CD4-positive, alpha-beta T cell treated with Interleukin-12 subunit alpha and Interleukin-12 subunit beta, for 1 hour (primary cell): ENCODE measurements at regions not wholly inside any gene's neighbourhood (a gene's known extent, or its start where the extent isn't known, plus 50 kb on each side); places are given as distances from the start of the nearest gene placed in this dataset.

ENCODE experiments used
- DNase-seq: peaks from one replicate; pipeline ENCODE4 v3.0.0-alpha.2; 2020

DNA sequence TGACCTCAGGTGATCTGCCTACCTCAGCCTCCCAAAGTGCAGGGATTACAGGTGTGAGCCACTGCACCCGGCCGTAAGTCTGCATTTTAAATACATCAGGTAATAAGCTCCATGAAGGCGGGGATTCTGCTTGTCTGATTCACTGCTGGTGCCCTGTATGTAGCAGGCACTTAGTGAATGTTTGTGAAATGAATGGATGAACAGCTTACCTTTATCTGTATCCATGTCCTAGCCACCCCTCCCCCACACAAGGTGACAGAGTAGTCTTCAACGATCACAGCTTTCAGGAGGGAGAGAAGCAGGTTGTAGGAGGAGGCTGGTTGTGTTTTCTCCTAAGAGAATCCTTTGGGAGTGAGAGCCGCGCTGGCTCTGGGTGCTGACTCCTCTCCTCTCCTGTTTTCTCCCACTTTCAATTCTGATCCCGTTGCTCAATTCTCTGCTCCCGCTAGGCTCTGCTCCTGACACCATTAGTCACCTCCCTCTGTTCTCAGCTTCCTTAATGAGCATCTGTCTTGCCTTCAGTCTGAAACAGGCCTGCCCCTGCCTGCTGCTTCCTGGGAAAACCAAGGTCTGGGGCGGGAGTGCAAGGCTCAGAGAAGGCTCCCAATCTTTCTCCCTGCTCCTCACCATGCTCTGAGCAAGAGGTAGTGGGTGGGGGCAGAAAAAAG, 88.8 kb upstream of the CTNNA1 start:
- DNase-seq, result no peak

DNA sequence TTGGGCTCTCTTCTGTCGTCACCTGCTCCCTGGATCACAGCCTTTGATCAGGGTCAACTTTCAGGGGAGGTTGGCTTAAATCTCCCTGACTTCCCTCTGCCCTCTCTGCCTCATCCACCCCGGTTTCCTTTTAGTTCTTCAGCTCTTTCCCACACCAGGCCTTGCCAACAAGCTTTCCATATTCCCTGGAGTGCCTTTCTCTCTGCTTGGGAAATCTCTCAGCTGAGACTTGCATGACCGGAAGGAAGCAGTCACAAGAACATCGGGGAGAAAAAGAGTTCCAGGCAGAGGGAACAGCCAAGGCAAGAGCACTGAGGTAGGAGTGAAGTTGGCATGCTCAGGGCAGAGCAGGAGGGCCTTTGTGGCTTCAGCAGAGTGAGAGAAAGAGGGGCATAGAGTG, 88.4 kb upstream of the HSPA9 start:
- DNase-seq, result no peak

DNA sequence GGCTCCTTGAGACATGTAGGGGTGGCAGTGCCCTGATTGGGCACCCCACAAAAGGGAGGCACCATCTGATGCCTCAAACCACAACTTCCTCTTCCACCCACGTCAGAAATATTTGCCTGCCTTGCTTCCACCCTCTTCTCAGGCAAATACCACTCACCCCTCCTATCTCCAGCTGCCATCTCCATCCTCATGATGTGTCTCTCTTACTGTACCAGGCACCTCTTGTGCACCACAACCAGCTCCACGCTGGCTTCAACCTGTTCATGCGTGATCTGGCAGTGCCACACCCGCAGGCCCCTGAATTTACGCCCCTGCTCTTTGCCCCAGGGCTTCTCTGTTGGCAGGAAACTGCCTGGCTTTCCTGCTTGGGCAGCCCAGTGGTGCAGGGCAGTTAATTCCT, 87.8 kb upstream of the HSPA9 start:
- peak; percentile 23 for DNase-seq

DNA sequence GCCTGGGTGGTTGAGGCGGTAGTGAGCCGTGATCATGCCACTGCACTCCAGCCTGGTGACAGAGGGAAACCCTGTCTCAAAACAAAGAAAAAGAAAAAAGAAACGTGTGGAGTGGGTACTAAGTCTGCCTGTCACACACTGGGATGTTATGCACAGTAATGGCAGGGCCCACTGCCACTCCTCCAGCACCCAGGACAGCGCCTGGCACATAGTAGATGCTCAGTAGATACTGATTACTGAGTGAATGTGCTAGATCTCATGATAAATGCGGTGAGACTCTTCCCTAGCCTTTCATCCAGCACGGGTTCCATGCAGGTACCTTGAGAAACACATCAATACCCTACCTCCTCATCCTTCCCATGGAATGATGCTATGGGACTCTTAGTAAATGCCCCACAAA, 87.4 kb upstream of the HSPA9 start:
- DNase-seq, result no peak

DNA sequence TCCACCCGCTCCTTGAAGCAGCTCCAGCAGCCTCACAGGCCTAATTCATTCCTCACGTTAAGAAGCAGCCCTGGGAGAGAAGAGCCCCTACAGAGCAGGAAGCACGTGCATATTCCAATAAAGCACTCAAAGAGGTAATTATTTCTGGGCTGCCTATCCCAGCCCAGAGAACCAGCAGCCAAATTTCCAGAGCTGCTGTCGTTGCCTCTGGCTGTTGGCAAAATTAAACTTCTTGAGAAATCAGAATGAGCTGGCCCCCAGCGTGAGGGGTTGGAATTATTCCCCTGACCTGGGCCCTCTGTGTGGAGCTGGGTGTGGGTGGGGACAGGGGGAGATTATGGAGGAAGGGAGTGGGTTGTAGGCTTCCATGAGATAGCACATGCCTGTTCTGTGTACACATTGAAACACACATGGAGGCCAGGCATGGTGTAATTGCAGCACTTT, 86.8 kb upstream of the HSPA9 start:
- DNase-seq, result no peak

DNA sequence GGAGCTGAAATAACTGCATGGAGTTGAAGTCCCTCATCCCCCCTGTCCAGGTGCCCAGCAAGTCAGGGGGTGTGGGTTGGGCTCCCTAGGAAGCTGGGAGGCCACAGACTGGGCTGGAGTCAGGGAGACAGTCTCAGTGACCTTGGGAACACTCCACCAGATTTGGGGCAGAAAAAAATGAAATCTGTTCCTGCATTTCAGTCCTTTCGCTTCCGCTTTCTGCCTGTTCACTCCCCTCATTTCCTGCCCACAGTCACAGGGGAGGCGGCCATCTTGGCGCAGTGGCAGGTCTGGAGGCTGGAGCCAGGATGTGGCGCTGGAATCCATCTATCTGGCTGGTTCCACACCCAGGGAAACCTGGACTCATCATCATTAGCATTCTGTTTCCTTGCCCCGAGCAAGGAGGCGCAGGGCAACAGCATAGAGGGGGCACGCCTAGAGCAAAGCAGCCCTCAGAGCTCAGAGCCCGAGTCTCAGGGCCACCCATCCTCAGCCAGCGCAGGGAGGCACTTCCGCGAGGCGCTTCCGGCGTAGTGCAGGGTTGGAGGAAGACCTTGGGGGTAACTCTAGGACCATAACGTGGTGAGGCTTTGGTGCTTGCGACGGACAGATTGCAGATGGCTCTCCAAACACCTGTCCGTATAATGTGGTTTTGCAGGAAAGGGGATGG, 86.2 kb upstream of the HSPA9 start:
- no peak for DNase-seq

DNA sequence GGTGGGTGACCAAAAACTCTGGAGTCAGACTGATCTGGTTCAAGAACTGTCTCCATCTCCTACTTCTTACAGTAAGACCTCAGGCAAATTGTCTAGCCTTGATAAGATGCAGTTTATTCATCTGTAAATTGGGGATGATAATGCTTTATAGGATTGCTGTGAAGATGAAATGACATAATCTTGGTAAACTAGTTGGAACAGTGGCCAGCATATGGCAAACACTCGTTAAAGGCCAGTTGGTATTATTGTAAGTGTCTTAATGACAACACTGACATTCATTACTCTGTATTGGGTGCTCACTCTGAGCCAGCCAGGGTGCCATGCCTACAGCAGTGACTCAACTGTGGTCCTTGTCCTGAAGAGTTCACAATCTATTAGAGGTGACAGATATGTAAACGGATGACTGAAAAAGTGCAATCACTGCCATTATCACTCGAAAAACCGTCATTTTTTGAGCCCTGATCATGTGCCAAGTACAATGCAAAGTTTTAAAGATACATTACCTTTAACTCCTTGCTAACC, 84.9 kb upstream of the HSPA9 start:
- no peak for DNase-seq

DNA sequence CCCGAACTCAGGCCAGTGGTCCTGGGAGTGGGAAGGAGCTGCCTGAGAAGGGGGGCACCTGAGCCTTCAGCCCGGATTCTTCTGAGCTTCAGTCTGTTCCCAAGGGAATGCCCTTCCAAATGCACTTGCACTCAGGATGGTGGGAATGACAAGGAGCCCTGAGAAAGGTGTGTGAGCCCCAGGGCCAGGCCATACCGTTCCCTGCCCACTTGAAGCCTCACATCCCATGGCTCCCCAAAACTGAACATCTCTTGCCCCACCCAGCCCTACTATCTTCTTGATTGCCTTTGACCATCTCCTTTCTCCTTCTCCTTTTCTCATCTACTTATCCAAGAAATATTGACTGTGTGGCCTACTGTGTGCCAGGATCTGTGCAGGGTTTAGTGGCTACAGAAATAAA, 84.4 kb upstream of the HSPA9 start:
- no peak for DNase-seq

DNA sequence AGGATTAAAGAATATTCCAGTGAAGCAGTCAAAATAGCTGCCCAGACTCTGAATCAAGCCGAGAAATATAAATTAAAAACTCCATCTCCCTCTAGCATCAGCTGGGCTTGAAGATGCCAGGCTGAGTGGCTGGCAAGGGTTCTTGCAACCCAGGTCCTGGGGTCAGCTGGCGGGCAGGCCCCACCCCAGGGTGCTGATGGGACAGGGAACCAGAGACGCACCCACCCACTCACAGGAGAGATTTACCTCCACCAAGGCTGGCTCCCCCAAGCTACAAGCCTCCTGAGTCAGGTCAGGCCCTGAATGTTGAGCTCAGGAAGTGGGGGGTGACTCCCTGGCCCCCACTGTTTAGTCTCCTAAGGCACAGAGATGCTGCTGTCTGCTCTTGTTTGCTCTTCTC, 83.9 kb upstream of the HSPA9 start:
- DNase-seq, result no peak

DNA sequence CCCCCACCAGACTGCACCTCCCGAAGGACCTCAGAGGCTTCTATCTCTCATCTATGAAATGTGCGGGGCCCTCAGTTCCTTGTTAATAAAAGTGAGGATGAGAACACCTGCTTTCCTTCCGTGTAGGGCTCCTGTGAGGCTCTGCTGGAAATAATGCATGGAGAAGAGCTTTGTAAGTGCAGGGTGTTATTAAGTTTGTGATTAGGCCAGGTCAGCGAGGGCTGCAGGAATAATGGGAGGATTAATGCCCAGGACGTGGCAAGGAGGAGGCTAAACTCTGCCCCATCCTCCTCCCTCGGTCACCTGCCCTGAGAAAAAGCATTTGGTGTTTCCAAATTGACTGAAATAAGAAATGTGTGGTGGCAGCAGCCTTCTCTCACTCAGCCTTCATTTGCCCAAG, 83.5 kb upstream of the HSPA9 start:
- DNase-seq, result no peak

DNA sequence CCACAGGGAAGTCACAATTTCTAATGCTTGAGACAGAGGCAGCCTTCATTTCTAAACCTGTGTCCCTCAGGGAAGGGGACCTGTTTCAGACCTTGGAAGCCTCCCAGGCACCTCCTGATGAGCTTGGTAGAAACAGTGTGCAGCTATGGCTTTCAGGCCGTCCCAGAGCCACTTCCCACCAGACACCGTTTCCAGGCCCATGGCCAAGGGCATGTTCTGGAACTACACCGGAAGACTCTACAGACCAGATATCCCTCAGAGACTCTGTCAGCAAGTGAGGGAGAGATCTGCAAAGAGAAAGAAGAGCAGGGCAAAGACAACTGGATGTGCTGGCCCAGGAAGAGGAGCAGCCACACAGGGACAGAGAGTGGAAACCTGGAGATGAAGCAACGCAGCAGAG, 82.2 kb upstream of the HSPA9 start:
- no peak for DNase-seq

DNA sequence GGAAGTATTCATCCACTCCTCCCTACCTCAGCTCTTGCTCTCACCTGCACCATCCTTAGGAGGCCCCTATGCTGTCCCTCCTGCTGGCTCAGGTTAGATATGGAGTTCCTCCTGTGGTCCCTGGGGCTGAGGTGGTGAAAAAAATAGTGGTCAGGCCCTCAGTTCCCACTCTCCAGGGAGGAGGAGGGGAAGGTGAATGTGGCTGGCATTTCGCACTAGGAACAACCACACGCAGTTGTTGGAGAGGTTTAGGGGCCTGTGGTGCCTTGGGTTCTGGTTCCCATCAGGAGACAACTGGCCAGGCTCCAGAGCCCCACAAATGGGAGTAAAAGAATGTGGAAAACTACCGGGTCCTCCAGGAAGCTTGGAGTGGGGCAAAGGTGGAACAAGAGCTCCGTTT, 81.7 kb upstream of the HSPA9 start:
- DNase-seq, result no peak

DNA sequence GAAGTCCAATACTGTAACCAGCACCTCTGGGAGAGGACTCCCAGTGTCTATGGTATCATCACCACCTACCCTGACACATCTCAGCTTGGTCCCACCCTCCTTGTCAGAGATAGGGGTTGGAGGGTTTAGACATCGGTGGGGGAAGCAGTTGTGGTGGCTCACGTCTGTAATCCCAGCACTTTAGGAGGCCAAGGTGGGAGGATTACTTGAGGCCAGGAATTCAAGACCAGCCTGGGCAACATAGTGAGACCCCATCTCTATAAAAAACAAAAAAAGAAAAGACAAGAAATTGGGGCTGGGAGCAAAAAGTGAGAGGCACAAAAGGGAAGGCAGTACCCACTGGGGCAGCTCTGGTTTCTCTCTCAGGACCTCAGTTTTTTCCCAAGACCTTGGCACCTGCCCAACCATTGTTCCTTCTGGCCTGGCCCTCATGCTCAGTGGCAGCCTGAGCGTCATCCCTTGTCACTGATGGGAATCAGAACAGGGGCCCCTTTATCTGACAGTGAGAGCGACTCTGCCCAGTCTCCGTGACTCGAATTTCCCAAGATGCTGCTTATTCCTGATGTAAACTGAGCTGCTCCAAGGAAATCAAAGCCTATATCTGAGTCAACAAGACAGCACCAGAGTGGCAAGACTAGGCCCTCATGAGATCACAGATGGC, 80.5 kb upstream of the HSPA9 start:
- DNase-seq, result no peak

DNA sequence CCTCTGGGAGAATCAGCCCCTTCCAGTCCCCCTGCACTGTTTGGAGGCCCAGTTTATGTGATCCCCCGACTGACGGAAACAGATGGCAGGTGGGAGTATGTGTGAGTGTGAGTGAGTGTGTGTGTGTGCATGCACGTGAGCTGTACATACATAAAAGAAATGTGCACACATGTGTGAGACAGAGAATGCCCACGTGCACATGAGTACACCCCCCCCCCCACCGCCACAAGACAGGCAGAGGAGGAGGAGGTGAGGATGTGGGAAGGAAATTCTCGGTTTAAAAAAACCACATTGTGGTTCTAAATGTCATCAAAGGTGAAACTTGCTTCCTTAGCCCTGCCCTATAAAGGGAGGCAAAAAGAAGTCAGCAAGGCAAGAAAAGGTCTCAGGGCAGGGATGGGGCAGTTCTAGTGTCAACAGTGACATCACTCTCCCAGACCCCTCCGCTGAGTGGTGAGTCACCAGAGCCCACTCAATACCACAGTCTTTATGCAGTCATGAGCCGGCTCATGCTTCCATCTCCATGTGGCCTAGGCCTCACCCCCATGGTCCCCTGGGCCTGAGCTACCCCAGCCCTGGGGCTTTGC, 79.2 kb upstream of the HSPA9 start:
- peak; percentile 78 for DNase-seq

DNA sequence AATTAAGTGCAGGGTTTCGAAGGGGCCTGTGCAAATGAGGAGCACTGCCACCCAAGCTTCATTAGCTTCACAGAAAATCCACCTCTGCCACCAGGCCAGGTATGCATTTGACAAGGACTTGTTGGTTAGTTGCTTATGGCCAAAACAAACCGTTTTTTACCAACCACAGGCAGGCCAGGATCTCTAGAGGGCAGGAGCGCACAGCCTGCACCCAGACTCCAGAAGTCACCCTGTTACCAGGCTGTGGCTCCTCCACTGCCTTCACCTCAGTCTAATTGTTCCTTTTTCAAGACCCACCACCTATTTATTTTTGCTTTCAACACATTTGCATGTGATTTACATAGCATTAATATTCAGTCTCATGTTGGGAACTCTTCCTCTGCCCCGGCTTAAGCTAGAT, 78.3 kb upstream of the HSPA9 start:
- no peak for DNase-seq

DNA sequence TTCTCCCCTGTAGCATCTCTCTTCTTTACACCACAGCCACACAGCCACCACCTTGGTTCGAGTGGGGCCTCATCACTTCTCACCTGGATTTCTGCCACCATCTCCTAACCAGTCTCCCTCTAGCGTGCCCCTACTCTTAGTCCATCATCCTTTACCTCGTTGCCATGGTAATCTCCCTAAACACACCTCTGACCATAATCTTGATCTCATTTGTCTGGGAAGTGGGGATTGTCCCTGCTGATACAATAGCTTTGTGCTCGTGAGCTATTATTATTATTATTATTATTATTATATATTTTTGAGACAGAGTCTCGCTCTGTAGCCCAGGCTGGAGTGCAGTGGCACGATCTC, 76.5 kb upstream of the HSPA9 start:
- no peak for DNase-seq

DNA sequence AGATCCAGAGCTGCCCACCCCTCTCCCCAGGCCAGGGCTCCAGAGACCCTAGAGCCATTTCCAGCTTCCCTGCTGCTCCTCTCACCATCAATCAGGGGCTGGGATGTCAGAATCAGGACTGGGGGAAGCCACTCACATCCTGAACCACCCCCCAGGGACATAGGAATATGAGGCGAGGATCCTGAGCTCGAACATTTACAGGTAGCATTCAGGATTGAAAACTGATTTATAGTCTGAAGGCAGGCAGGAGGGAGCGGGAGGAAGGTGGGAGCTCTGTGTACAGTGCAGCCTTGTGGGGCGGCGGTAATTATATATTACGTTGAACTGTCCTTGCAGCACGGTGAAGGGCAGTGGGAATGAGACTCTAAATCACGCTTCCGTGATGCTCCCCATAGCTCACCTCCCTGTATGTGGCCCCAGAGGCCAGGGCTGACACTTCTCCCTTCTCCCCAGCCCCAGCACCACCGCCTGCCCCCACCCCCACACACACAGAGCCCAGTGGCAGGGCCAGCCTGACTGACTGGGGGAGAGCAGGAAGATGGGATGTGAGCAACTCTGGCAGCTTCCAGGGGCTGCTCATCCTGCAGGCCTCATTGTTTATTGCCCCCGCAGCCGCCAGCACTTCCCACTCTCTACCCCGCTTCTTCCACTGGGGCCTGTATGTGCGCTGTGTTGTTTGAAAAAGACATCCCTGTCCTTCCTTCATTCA, 76.0 kb upstream of the HSPA9 start:
- no peak for DNase-seq

DNA sequence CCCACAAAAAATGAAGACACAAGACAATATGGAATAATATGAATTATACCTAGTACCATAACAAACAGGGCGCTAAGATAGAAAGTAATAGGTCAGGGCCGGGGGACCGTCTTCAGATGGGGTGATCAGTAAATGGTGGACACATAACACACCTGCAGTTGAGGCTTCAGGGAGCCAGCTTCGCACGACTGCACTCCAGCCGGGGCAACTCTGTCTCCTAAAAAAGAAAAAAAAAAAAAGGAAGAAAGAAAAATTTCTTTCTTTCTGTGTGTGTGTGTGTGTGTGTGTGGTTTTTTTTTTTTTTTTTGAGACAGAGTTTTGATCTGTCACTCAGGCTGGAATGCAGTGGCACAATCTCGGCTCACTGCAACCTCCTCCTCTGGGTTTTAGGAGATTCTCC, 75.0 kb upstream of the HSPA9 start:
- no peak for DNase-seq

DNA sequence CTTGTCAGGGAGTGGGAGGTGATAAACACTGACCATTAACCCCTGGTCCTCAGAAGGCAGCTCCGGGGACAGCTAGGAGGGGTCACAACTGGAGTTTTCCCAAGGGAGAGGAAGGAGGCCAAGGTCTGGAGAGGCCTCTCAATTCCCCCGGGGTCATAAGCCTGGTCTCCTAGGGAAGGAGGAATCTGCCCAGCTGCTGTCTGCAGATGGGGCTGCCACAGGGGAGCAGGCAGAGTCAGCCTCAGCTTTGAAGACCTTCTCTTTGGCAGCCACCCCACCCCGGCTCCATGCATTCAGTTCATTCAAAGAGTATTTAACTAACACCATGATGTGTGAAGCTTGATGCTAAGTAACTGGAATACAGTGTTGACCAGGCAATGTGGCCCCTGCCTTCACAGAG, 74.6 kb upstream of the HSPA9 start:
- no peak for DNase-seq

DNA sequence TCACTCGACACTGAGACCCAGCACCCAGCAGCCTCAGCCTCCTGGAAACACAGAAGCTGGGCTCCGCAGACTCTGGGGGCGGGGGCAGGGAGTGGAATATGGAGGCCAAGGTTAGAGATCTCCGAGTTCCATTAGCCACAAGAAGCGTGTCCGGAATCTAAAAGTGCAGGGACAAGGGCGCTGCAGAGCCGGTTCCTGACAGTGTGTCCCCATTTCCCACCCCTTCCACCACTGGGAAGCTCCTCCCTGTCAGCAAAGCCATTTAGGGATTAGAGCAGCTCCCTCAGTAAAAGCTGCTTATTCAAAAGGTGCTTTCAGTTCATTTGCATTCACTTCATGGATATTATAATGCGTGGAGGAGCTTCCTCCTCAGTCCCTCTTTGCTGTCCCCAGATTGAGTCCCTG, 74.1 kb upstream of the HSPA9 start:
- no peak for DNase-seq

DNA sequence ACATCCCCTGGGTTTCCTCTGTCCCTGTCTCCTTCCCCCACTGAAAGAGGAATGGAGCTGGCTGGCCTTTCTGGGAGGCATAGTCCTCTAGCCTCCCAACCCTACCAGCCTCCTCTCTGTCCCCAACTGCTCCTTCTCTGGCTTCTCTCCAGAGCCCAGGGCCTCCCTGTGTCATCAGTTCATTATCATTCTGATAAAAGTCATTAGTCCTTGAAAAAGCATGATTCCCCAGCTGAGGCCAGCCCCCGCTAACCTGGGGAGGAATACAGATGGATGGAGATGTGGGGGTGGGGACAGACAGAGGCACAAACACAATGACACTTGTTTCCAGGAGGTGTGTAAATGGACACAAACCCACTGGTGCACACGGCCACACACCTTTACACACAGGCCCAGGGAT, 73.6 kb upstream of the HSPA9 start:
- DNase-seq, result no peak

DNA sequence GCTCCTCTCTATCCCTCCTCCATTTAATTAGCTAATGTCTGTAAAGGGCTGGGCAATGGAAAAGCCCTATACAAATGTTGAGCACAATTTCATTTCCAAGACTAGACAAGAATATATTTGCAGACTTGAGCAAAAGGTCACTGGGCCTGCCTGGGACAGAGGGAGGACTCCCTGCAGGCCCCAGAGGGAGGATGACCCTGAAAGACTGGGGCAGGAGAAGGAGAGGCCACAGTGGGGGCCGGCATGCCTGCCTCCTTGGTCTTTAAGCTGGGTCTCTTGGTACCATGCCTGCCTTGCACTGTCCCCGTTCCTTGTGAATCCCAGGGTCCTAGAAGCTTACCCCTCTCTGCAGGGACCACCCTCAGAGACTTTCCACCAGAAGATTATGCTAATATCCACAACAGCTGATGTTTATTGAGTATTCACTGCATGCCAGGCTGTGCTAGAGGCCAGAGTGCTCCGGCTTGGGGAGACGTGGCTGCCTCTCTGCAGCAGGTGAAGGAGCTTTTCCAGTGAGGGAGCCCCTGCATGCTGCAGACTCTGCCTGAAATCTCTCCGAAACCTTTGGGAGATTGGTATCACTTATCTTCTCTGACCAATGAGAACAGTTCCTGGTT, 72.7 kb upstream of the HSPA9 start:
- no peak for DNase-seq

DNA sequence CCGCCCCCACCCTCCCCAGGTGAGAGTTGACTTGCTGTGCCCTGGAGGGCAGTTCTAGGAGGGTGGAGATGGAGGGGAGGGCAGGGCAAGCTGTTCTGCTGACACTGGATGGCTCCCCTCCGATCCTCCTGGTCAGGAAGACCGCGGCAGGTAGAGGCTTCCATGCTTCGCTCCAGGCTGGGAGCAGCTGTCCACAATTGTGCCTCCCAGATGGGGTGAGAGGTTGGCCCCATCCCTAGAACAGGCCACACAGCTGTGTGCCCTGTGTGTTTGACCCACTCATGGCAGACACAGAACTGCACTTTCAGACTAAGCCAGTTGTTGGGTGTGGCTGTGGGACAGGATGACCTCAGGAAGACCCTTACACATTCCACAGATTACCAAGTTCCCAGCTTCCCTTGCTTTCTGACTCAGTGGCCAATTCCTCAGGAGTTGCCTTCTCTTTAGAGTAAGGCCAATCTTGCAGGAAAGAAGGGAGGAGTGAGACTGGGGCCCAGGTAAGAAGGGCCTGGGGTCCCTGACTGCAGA, 72.1 kb upstream of the HSPA9 start:
- DNase-seq, result no peak
